ENCODE measurements at regions not wholly inside any gene's neighbourhood (a gene's known extent, or its start where the extent isn't known, plus 50 kb on each side); places are given as distances from the start of the nearest gene placed in this dataset.
A peak's percentile ranks its signal among the peaks of the same experiment; 100 is the strongest.

- no peak overlapping the region for H3K4me3 ChIP-seq
- no peak overlapping the region for H3K27ac ChIP-seq
- no peak for TF ChIP-seq CTCF (IDR thresholded peaks at IDR 0.05)
- no peak for DNase-seq (ENCODE audit: low spot score)
Measured at GRCh38 chr9:126556560-126557250, 57.0 kb upstream of the LMX1B start.

GRCh38 chr9:126558051-126558665, 55.6 kb upstream of the LMX1B start:
- peak; percentile 66 for TF ChIP-seq CTCF (IDR thresholded peaks at IDR 0.05)
- DNase-seq (ENCODE audit: low spot score) = no peak
- no peak overlapping the region for H3K27ac ChIP-seq
- H3K4me3 ChIP-seq = no peak overlapping the region

DNA sequence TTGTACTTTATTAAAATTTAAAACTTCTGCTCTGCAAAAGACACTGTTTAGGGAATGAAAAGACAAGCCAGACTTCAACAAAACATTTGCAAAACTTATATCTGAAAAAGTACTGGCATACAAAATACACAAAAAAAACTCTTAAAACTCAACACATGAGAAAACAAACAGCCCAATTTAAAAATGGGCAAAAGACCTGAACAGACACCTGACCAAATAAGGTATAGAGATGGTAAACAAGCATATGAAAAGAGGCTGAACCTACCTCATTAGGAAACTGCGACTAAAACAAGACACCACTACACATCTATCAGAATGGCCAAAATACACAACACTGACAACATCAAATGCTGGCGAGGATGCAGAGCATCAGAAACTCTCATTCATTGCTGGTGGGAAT, 54.4 kb upstream of the LMX1B start:
- DNase-seq (ENCODE audit: low spot score) = no peak
- Histone ChIP-seq H3K27ac (no peak overlapping the region), H3K4me3 (no peak overlapping the region)
- TF ChIP-seq CTCF (IDR thresholded peaks at IDR 0.05) = no peak

DNA sequence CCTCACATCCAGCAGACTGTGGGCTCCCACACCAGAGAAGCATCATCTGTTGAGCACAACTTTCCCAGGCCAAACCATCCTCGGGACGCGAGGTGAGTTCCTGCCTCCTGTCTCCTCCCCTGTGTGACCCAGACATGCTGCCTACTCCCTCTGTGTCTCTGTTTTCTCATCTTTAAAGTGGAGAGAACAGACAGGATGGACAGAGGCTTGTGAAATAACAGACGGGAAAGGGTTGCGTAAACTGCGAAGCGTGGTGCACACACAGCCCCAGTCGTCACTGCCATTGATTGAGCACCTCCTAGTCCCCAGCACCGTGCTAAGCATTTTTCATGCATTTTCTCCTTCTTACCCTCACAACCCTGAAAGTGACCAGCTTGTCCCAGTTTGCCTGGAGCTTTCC, 52.1 kb upstream of the LMX1B start:
- DNase-seq (ENCODE audit: low spot score) = no peak
- H3K4me3 ChIP-seq = no peak overlapping the region
- no peak for TF ChIP-seq CTCF (IDR thresholded peaks at IDR 0.05)
- H3K27ac ChIP-seq = no peak overlapping the region

GRCh38 chr9:126563556-126563955, 50.2 kb upstream of the LMX1B start:
- Histone ChIP-seq H3K4me3 (no peak overlapping the region), H3K27ac (no peak overlapping the region)
- DNase-seq (ENCODE audit: low spot score) = no peak
- TF ChIP-seq CTCF (IDR thresholded peaks at IDR 0.05) = no peak
